ENCODE measurements at regions not wholly inside any gene's neighbourhood (a gene's known extent, or its start where the extent isn't known, plus 50 kb on each side); places are given as distances from the start of the nearest gene placed in this dataset.
"Not testable (repeated sequence)": the region's sequence is repeated elsewhere in the genome, so short reads cannot be mapped to it uniquely, and the experiment has no call there.

GRCh38 chr17:62196587-62196986 lies 131.5 kb upstream of the MED13 start:
- not testable (repeated sequence) for DNase-seq (ENCODE audit: low read depth)

GRCh38 chr17:62194401-62194800 lies 129.3 kb upstream of the MED13 start:
- DNase-seq (ENCODE audit: low read depth): no peak

DNA sequence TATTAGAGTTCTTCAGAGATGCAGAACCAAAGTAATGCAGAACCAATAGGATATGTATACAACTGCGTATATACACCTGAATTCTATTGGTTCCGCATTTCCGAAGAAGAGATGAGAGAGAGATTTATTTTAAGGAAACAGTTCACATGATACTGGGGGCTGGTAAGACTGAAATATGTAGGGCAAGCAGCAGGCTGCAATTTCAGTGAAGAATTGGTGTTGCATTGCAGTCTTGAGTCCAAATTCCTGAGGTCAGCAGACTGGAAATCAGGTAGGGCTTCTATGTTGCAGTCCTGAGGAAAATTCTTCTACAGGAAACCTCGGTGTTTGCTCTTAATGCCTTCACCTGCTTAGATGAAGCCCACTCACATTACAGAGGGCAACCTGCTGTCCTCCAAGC lies 128.2 kb upstream of the MED13 start:
- DNase-seq (ENCODE audit: low read depth): no peak

GRCh38 chr17:62191390-62192361 lies 126.6 kb upstream of the MED13 start:
- DNase-seq (ENCODE audit: low read depth): no peak

DNA sequence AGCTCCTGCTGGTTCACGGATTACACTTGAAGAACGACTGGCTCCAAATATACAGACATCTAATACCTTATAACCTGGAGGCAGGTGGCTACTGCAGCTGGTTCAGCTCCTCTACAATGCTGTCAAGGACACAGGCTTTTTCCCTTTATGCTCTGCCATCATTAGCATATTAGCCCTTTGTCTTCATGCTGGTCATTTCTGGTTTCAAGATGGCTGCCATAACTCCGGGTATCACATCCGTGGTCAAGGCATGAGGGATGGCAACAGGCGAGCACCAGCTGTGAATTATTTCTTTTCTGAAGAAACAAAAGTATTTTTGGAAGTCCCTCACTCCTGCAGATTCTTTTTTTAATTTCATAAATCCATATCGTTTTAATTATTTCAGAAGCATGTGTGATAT lies 124.3 kb upstream of the MED13 start:
- DNase-seq (ENCODE audit: low read depth): no peak

- no peak for DNase-seq (ENCODE audit: low read depth)
These were observed 123.6 kb upstream of the MED13 start for GRCh38 chr17:62188713-62189112.

DNA sequence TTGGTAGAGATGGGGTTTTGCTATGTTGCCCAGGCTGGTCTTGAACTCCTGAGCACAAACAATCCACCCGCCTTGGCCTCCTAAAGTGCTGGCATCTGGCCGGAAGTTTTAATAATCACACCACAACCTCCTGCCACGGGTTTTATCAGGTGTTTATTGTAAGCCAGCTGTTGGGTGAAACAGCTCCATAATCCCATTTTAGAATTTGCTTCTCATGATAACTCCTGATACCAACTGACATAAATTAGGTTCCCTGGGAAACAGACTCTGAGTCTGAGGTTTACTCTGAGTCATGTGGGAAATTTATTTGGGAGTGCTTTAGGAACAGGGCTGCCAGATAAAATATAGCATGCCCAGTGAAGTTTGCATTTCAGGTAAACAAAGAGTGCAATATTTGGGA lies 122.6 kb upstream of the MED13 start:
- DNase-seq (ENCODE audit: low read depth): no peak

DNA sequence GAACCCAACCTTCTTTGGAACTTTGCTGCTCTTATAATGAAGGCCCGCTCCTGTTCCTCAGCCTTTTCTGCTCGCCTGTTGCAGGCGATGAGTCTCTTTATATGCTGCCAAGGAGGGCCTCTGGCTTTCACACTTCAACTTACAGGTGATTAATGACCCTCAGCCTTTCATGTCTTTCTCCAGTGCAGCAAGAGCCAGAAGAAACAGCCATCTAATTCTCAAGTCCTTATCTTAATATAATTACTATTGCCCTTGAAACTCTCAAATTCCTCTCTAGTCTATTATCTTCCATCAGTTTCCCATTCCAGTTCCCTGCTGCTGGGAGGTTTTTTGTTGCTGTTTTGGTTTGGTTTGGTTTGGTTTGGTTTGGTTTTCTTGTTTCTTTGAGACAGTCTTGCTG lies 121.8 kb upstream of the MED13 start:
- no peak for DNase-seq (ENCODE audit: low read depth)

DNA sequence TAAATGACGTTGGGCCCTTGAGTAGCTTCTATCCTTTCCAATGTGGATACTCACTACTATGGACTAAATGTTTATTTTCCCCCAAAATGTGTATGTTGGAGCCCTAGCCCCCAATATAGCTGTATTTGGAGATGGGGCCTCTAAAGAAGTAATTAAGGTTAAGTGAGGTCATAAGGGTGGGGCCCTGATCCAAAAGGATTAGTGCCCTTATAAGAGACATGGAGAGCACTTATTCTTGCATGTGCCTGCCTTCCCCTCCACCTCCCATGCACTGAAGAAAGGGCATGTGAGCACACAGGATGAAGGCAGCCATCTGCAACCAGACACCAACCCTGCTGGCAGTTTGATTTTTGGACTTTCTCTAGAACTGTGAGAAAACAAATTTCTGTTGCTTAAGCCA lies 115.7 kb upstream of the MED13 start:
- DNase-seq (ENCODE audit: low read depth): no peak

DNA sequence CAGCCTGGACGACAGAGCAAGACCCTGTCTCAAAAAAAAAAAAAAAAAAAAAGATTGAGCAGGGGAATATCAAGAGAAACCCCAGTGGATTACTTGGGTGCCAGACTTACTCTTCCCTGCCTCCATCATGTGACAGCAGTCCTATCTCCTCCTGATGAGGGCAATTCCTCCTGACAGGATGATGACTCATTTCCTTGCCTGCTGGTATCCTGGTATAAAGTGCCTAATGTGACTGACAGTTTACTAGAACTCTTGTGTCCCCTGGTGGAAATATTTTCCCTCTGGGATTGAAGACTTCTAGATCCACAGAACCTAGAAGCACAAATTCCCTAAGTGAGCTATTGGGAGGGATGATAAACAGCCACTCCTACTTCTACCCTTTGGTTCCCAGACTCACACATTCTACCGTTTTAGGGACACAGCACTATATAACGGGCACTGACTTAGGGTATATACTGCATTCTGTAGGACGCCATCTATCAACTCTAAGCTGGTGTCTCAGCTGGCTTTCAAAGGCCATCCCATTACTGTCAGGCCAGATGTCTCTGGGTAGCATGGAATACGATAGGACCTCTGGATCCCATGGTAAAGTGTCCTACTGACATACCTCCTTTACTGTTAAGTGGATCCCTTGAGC lies 114.6 kb upstream of the MED13 start:
- DNase-seq (ENCODE audit: low read depth): no peak

GRCh38 chr17:62178579-62178978 lies 113.5 kb upstream of the MED13 start:
- DNase-seq (ENCODE audit: low read depth): no peak

GRCh38 chr17:62172492-62173291 lies 107.6 kb upstream of the MED13 start:
- DNase-seq (ENCODE audit: low read depth): no peak

DNA sequence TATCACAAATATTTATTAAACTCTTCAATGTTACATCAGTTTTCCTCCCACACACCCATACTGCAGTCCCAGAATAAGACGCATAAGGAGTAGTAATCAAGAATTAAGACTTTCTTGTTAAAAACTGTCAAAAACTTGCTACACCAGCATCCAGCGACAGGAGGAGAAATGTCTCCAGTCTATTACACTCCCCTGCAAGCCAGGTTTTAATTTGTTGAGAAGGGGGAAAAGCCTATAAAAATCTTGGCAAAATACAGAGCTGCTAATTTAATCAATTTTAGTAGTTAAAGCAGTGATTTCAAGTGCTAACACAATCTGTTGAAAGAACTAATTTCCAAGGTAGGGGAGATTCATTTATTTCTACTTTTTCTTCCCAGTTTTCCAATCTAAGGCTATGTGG lies 102.0 kb upstream of the MED13 start:
- DNase-seq (ENCODE audit: low read depth): no peak

- DNase-seq (ENCODE audit: low read depth): no peak
These were observed 100.0 kb upstream of the MED13 start for GRCh38 chr17:62164747-62165722.

- DNase-seq (ENCODE audit: low read depth): no peak
These were observed 98.8 kb upstream of the MED13 start for GRCh38 chr17:62163847-62164246.

- no peak for DNase-seq (ENCODE audit: low read depth)
These were observed 97.8 kb upstream of the MED13 start for GRCh38 chr17:62162898-62163297.

DNA sequence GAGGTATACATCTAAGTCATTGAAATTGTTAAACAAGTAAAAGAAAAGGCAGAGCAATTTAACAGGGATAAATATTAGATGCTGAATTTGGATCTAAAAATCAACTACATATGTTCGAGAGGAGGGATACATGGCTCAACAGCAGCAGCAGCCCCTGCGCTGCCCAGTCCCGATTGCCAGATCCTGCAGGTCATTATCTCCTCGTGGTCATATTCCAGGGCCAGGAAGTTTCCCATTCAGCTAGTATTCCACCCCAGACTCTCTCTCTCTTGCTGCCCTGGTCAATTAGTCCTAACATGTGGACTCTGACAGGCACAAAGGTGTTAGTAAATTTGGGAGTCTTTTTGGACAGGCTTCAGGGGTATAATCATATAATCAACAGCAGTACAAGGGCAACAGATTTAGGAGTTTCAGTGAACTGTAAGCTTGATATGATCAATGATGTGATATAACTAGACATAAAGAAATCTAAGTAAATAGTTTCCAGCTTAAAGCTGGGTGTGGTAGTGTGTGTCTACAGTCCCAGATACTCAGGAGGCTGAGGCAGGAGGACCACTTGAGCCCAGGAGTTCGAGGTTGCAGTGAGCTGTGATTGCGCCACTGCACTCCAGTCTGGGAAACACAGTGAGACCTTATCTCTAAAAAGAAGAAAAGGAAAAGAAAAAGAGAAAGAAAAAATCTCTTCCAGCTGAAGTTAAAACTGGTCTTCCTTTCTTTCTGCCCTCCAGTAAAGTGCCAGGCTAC lies 96.5 kb upstream of the MED13 start:
- DNase-seq (ENCODE audit: low read depth): no peak

DNA sequence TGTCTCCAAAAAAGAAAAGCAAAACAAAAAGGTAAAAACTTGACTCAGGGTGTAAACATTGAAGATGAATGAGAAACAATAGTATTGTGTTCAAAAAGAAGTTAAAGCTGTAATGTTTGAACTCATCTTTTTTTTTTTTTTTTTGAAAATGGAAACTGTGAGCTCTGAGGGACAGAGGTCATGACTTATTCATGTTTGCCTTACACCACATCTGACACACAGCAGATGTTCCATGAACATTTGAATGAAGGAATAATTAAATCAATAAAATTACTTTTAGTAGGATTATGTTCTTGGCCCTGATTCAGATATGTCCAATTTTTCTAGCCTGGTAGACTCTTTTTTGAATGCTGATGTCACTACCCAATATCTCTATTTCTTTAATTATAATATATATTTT lies 95.7 kb upstream of the MED13 start:
- DNase-seq (ENCODE audit: low read depth): no peak

DNA sequence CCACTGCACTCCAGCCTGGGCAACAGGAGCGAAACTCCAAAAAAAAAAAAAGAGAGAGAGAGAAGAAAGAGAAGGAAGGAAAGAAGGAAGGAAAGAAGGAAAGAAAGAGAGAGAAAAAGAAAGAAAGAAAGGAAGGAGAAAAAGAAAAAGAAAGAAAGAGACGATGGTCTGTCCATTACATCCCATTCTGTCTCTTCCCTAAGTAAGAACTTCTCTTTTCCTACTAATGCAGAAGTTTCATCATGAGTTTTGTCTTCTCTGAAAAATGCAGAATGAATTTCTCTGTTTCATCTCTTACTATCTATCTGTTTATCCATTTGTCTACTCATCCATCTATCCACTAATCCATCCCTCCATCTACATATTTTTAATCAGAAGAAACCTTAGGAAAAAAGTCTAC lies 94.9 kb upstream of the MED13 start:
- no peak for DNase-seq (ENCODE audit: low read depth)

- DNase-seq (ENCODE audit: low read depth): no peak
These were observed 91.9 kb upstream of the MED13 start for GRCh38 chr17:62156949-62157348.

DNA sequence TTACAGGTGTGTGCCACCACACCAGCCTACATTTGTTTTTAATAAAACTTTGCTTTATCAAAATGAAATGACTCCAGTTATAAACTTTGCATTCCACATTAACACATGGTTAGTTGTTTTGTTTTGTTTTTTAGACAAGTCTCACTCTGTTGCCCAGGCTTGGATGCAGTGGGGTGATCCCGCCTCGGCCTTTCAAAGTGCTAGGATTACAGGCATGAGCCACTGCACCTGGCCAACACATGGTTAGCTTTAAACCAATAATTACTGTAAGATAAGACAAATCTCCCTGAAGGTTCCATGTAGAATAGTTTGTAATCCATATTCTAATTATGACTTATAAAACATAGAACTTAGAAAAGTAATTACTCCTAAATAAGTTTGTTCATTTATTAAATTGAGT lies 89.8 kb upstream of the MED13 start:
- no peak for DNase-seq (ENCODE audit: low read depth)
